Progenitor cell of endocrine pancreas (in vitro differentiated cells): ENCODE measurements at regions not wholly inside any gene's neighbourhood (a gene's known extent, or its start where the extent isn't known, plus 50 kb on each side); places are given as distances from the start of the nearest gene placed in this dataset.
A peak's percentile ranks its signal among the peaks of the same experiment; 100 is the strongest.

ENCODE experiments used
- DNase-seq: peaks from one replicate; pipeline ENCODE4 v3.0.0; 2021; ENCODE audit warnings: low spot score; ENCODE audit not compliant: unreplicated experiment
- H3K27ac Mint-ChIP-seq: 2 replicates; pipeline ENCODE4 v1.8.0; 2021; ENCODE audit warnings: mild to moderate bottlenecking, moderate library complexity, mixed read lengths
- H3K27me3 Mint-ChIP-seq: 2 replicates; pipeline ENCODE4 v1.8.0; 2021; ENCODE audit warnings: mixed read lengths
- H3K36me3 Mint-ChIP-seq: 2 replicates; pipeline ENCODE4 v1.8.0; 2022; ENCODE audit warnings: mixed read lengths; ENCODE audit not compliant: insufficient read depth
- H3K4me1 Mint-ChIP-seq: 2 replicates; pipeline ENCODE4 v1.8.0; 2021; ENCODE audit warnings: low read depth, mixed read lengths
- H3K4me3 Mint-ChIP-seq: 2 replicates; pipeline ENCODE4 v1.8.0; 2021; ENCODE audit warnings: low read depth, mild to moderate bottlenecking, moderate library complexity, mixed read lengths
- H3K9me3 Mint-ChIP-seq: 2 replicates; pipeline ENCODE4 v1.8.0; 2021; ENCODE audit warnings: low read depth, mixed read lengths
- TF ChIP-seq, protein P1 (sequence below): fragments of 200-600 bp; sonication (generic); IDR thresholded peaks from one replicate; pipeline ENCODE4 v1.5.0; 2021; ENCODE audit warnings: antibody characterized with exemption, mild to moderate bottlenecking; ENCODE audit not compliant: unreplicated experiment

- H3K4me1 Mint-ChIP-seq = peaks cover 47% of the 10 kb centered on the region
- H3K9me3 Mint-ChIP-seq = no peaks in the 10 kb centered on the region
- TF ChIP-seq, protein P1, sequence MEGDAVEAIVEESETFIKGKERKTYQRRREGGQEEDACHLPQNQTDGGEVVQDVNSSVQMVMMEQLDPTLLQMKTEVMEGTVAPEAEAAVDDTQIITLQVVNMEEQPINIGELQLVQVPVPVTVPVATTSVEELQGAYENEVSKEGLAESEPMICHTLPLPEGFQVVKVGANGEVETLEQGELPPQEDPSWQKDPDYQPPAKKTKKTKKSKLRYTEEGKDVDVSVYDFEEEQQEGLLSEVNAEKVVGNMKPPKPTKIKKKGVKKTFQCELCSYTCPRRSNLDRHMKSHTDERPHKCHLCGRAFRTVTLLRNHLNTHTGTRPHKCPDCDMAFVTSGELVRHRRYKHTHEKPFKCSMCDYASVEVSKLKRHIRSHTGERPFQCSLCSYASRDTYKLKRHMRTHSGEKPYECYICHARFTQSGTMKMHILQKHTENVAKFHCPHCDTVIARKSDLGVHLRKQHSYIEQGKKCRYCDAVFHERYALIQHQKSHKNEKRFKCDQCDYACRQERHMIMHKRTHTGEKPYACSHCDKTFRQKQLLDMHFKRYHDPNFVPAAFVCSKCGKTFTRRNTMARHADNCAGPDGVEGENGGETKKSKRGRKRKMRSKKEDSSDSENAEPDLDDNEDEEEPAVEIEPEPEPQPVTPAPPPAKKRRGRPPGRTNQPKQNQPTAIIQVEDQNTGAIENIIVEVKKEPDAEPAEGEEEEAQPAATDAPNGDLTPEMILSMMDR = no peak
- H3K27me3 Mint-ChIP-seq = no peaks in the 10 kb centered on the region
- no peak overlapping the region for H3K4me3 Mint-ChIP-seq
- DNase-seq = no peak
- peak overlapping the region; percentile 58 for H3K27ac Mint-ChIP-seq
- H3K36me3 Mint-ChIP-seq = no peaks in the 10 kb centered on the region
Measured at GRCh38 chr6:167495506-167496401, 170.9 kb downstream of the TTLL2 start.

DNA sequence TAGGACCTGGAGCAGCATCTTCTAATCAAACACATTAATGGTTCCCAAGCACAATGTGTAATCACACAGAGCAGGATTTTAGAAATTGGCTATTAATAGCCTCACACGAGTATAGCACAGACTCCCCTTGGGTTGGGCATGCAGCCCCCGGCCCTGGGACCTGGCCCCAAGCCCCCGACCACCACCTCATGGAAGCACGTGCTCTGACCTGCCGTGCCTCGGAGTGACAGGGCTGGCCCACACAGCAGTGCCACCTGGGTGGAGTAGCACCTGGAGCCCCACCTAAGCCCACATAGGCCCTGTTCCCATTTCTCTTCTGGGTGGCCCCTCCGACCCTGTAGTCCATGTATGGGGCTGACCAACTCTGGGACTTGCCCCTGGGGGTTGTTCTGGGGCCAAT lies 171.8 kb downstream of the TTLL2 start:
- Mint-ChIP-seq H3K4me3 (no peak overlapping the region), H3K27me3 (no peaks in the 10 kb centered on the region), H3K36me3 (no peaks in the 10 kb centered on the region), H3K4me1 (peaks cover 40% of the 10 kb centered on the region), H3K27ac (peak overlapping the region; percentile 58), H3K9me3 (no peaks in the 10 kb centered on the region)
- no peak for DNase-seq
- TF ChIP-seq, protein P1 = no peak

GRCh38 chr6:167497428-167498056 lies 172.7 kb downstream of the TTLL2 start:
- TF ChIP-seq, protein P1 = no peak
- H3K4me3 Mint-ChIP-seq = no peak overlapping the region
- H3K4me1 Mint-ChIP-seq = peaks cover 38% of the 10 kb centered on the region
- no peaks in the 10 kb centered on the region for H3K27me3 Mint-ChIP-seq
- no peak for DNase-seq
- H3K27ac Mint-ChIP-seq = no peak overlapping the region
- H3K36me3 Mint-ChIP-seq = no peaks in the 10 kb centered on the region
- H3K9me3 Mint-ChIP-seq = no peaks in the 10 kb centered on the region

- no peaks in the 10 kb centered on the region for H3K27me3 Mint-ChIP-seq
- TF ChIP-seq, protein P1 = no peak
- no peak for DNase-seq
- peaks cover 27% of the 10 kb centered on the region for H3K4me1 Mint-ChIP-seq
- no peak overlapping the region for H3K27ac Mint-ChIP-seq
- no peak overlapping the region for H3K4me3 Mint-ChIP-seq
- no peaks in the 10 kb centered on the region for H3K36me3 Mint-ChIP-seq
- H3K9me3 Mint-ChIP-seq = no peaks in the 10 kb centered on the region
Measured at GRCh38 chr6:167499161-167499660, 174.3 kb downstream of the TTLL2 start.

DNA sequence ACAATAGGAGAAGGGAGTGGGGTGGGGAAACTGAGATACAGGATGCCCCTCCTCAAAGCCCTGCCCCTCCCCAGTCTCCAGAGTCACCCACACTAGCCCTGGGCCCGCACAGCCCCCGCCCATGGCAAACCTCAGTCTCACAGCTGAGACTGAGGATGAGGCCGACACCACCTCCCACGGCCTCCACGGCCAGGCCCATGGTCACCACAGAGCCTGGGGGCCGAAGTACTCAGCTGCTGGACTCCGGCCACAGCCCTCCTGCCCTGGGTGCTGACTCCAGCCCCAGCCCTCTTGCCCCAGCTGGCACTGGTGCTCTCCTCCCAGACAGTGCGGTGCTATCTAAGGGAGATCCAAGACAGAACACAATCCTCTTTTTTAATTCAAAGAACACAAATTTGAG lies 176.1 kb downstream of the TTLL2 start:
- Mint-ChIP-seq H3K9me3 (no peaks in the 10 kb centered on the region), H3K4me3 (no peak overlapping the region), H3K36me3 (no peaks in the 10 kb centered on the region), H3K27me3 (no peaks in the 10 kb centered on the region), H3K4me1 (peaks cover 25% of the 10 kb centered on the region), H3K27ac (no peak overlapping the region)
- TF ChIP-seq, protein P1 = no peak
- no peak for DNase-seq
